NCI-H748 (cell line): ENCODE measurements at regions not wholly inside any gene's neighbourhood (a gene's known extent, or its start where the extent isn't known, plus 50 kb on each side); places are given as distances from the start of the nearest gene placed in this dataset.
"Not testable (repeated sequence)": the region's sequence is repeated elsewhere in the genome, so short reads cannot be mapped to it uniquely, and the experiment has no call there.

Experiments
- DNase-seq: peaks from one replicate; lab custom pipeline; 2025; ENCODE audit not compliant: unreplicated experiment; lab: John Stamatoyannopoulos, UW

- DNase-seq, result no peak
Measured at GRCh38 chr4:188719794-188720193, 580.6 kb downstream of the TRIML1 start.

- no peak for DNase-seq
Measured at GRCh38 chr4:188722911-188723310, 583.7 kb downstream of the TRIML1 start.

- no peak for DNase-seq
Measured at GRCh38 chr4:188727746-188728145, 588.5 kb downstream of the TRIML1 start.

- no peak for DNase-seq
Measured at GRCh38 chr4:188728359-188728758, 589.1 kb downstream of the TRIML1 start.

GRCh38 chr4:188732131-188732530 lies 592.9 kb downstream of the TRIML1 start:
- DNase-seq, result no peak

GRCh38 chr4:188735082-188735481 lies 595.8 kb downstream of the TRIML1 start:
- DNase-seq, result no peak

- no peak for DNase-seq
Measured at GRCh38 chr4:188737251-188738002, 598.2 kb downstream of the TRIML1 start.

- DNase-seq, result peak; percentile 8
Measured at GRCh38 chr4:188738290-188738689, 599.0 kb downstream of the TRIML1 start.

GRCh38 chr4:188740172-188740571 lies 600.9 kb downstream of the TRIML1 start:
- DNase-seq, result not testable (repeated sequence)

GRCh38 chr4:188740791-188741190 lies 601.5 kb downstream of the TRIML1 start:
- not testable (repeated sequence) for DNase-seq

GRCh38 chr4:188754372-188755002 lies 615.2 kb downstream of the TRIML1 start:
- DNase-seq, result no peak

- no peak for DNase-seq
Measured at GRCh38 chr4:188767496-188767895, 628.3 kb downstream of the TRIML1 start.

- no peak for DNase-seq
Measured at GRCh38 chr4:188778905-188779304, 639.7 kb downstream of the TRIML1 start.

- no peak for DNase-seq
Measured at GRCh38 chr4:188779581-188779980, 640.3 kb downstream of the TRIML1 start.

- no peak for DNase-seq
Measured at GRCh38 chr4:188780028-188780427, 640.8 kb downstream of the TRIML1 start.

- no peak for DNase-seq
Measured at GRCh38 chr4:188780686-188781085, 641.4 kb downstream of the TRIML1 start.

- DNase-seq, result peak; percentile 0
Measured at GRCh38 chr4:188781655-188782054, 642.4 kb downstream of the TRIML1 start.

GRCh38 chr4:188783175-188783574 lies 643.9 kb downstream of the TRIML1 start:
- DNase-seq, result no peak

GRCh38 chr4:188783606-188784160 lies 644.4 kb downstream of the TRIML1 start:
- no peak for DNase-seq

- not testable (repeated sequence) for DNase-seq
Measured at GRCh38 chr4:188796600-188796999, 657.4 kb downstream of the TRIML1 start.

GRCh38 chr4:188797011-188797410 lies 657.8 kb downstream of the TRIML1 start:
- not testable (repeated sequence) for DNase-seq

- DNase-seq, result no peak
Measured at GRCh38 chr4:188804861-188805260, 665.6 kb downstream of the TRIML1 start.
